ENCODE measurements at regions not wholly inside any gene's neighbourhood (a gene's known extent, or its start where the extent isn't known, plus 50 kb on each side); places are given as distances from the start of the nearest gene placed in this dataset.

- TF ChIP-seq, protein P1, sequence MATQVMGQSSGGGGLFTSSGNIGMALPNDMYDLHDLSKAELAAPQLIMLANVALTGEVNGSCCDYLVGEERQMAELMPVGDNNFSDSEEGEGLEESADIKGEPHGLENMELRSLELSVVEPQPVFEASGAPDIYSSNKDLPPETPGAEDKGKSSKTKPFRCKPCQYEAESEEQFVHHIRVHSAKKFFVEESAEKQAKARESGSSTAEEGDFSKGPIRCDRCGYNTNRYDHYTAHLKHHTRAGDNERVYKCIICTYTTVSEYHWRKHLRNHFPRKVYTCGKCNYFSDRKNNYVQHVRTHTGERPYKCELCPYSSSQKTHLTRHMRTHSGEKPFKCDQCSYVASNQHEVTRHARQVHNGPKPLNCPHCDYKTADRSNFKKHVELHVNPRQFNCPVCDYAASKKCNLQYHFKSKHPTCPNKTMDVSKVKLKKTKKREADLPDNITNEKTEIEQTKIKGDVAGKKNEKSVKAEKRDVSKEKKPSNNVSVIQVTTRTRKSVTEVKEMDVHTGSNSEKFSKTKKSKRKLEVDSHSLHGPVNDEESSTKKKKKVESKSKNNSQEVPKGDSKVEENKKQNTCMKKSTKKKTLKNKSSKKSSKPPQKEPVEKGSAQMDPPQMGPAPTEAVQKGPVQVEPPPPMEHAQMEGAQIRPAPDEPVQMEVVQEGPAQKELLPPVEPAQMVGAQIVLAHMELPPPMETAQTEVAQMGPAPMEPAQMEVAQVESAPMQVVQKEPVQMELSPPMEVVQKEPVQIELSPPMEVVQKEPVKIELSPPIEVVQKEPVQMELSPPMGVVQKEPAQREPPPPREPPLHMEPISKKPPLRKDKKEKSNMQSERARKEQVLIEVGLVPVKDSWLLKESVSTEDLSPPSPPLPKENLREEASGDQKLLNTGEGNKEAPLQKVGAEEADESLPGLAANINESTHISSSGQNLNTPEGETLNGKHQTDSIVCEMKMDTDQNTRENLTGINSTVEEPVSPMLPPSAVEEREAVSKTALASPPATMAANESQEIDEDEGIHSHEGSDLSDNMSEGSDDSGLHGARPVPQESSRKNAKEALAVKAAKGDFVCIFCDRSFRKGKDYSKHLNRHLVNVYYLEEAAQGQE (IDR thresholded peaks at IDR 0.05; ENCODE audit: borderline replicate concordance) = no peak
- TF ChIP-seq, protein P1 (CRISPR knock-in tag; IDR thresholded peaks at IDR 0.05; ENCODE audit: low read depth) = no peak
- no peak for TF ChIP-seq MYNN (IDR thresholded peaks at IDR 0.05)
- TF ChIP-seq MYNN (CRISPR knock-in tag; IDR thresholded peaks at IDR 0.05) = no peak
- TF ChIP-seq SAP30 (IDR thresholded peaks at IDR 0.05; ENCODE audit: borderline replicate concordance, insufficient read depth, low read depth, low read length, poor library complexity, severe bottlenecking) = no peak
- no peak for TF ChIP-seq POLR2H (tag; IDR thresholded peaks at IDR 0.05; ENCODE audit: low read depth)
- TF ChIP-seq PPARD (CRISPR knock-in tag; IDR thresholded peaks at IDR 0.05) = no peak
- TF ChIP-seq MEF2D (tag; conservative IDR thresholded peaks at IDR 0.05; ENCODE audit: low read depth) = no peak
- no peak for TF ChIP-seq ERF (CRISPR knock-in tag; IDR thresholded peaks at IDR 0.05)
- no peak for TF ChIP-seq ZBTB49 (CRISPR knock-in tag; IDR thresholded peaks at IDR 0.05; ENCODE audit: borderline replicate concordance)
- TF ChIP-seq ARID4B (CRISPR knock-in tag; IDR thresholded peaks at IDR 0.05) = no peak
These were observed 258.4 kb downstream of the MAP2K6 start (continued) for GRCh38 chr17:69672924-69673323.

All from K562 (cell line).